ENCODE measurements at regions not wholly inside any gene's neighbourhood (a gene's known extent, or its start where the extent isn't known, plus 50 kb on each side); places are given as distances from the start of the nearest gene placed in this dataset.

GRCh38 chr5:98349251-98349989 is 424.0 kb upstream of the RGMB start:
- TF ChIP-seq REST (IDR thresholded peaks at IDR 0.05; ENCODE audit: insufficient read depth in 1 of 2, low read depth in 2 of 2, low read length in 2 of 2), result no peak
- TF ChIP-seq FOXP2 (optimal IDR thresholded peaks at IDR 0.05; ENCODE audit: borderline replicate concordance, extremely low read depth, extremely low read length, insufficient read depth), result no peak
